ENCODE measurements at regions not wholly inside any gene's neighbourhood (a gene's known extent, or its start where the extent isn't known, plus 50 kb on each side); places are given as distances from the start of the nearest gene placed in this dataset.

GRCh38 chr5:124126504-124127217, 614.7 kb downstream of the CSNK1G3 start:
- no peak overlapping the region for H3K4me3 ChIP-seq (ENCODE audit: low read length in 3 of 3)
- H3K9me3 ChIP-seq (ENCODE audit: control insufficient read depth in 3 of 3, low read length in 3 of 3): no peaks in the 10 kb centered on the region
- peaks cover 6 to 22% (median 14%) of the 10 kb centered on the region in 3 donors for H3K4me1 ChIP-seq (ENCODE audit: control insufficient read depth in 3 of 3, insufficient read depth in 3 of 3, low read length in 3 of 3)
- no peaks in the 10 kb centered on the region for H3K27me3 ChIP-seq (ENCODE audit: control insufficient read depth in 3 of 3, insufficient read depth in 3 of 3, low read length in 3 of 3)
- H3K27ac ChIP-seq (ENCODE audit: low read depth, low read length): no peak overlapping the region
- no peaks in the 10 kb centered on the region for H3K36me3 ChIP-seq (ENCODE audit: control insufficient read depth in 3 of 3, insufficient read depth in 3 of 3, low read length in 3 of 3)
- no peak overlapping the region for H3K9ac ChIP-seq (ENCODE audit: low read depth in 1 of 3, low read length in 3 of 3)

- no peak overlapping the region for H3K4me3 ChIP-seq (ENCODE audit: low read length in 3 of 3)
- peaks cover 6 to 22% (median 14%) of the 10 kb centered on the region in 3 donors for H3K4me1 ChIP-seq (ENCODE audit: control insufficient read depth in 3 of 3, insufficient read depth in 3 of 3, low read length in 3 of 3)
- no peaks in the 10 kb centered on the region for H3K27me3 ChIP-seq (ENCODE audit: control insufficient read depth in 3 of 3, insufficient read depth in 3 of 3, low read length in 3 of 3)
- H3K9ac ChIP-seq (ENCODE audit: low read depth in 1 of 3, low read length in 3 of 3): no peak overlapping the region
- no peaks in the 10 kb centered on the region for H3K36me3 ChIP-seq (ENCODE audit: control insufficient read depth in 3 of 3, insufficient read depth in 3 of 3, low read length in 3 of 3)
- H3K27ac ChIP-seq (ENCODE audit: low read depth, low read length): no peak overlapping the region
- no peaks in the 10 kb centered on the region for H3K9me3 ChIP-seq (ENCODE audit: control insufficient read depth in 3 of 3, low read length in 3 of 3)
Observed at GRCh38 chr5:124124711-124125229, 612.8 kb downstream of the CSNK1G3 start.

- Histone ChIP-seq H3K4me1 (ENCODE audit: control insufficient read depth in 3 of 3, insufficient read depth in 3 of 3, low read length in 3 of 3) (peaks cover 0 to 10% (median 6%) of the 10 kb centered on the region in 3 donors), H3K9ac (ENCODE audit: low read depth in 1 of 3, low read length in 3 of 3) (no peak overlapping the region), H3K9me3 (ENCODE audit: control insufficient read depth in 3 of 3, low read length in 3 of 3) (no peaks in the 10 kb centered on the region), H3K36me3 (ENCODE audit: control insufficient read depth in 3 of 3, insufficient read depth in 3 of 3, low read length in 3 of 3) (no peaks in the 10 kb centered on the region), H3K4me3 (ENCODE audit: low read length in 3 of 3) (no peak overlapping the region), H3K27me3 (ENCODE audit: control insufficient read depth in 3 of 3, insufficient read depth in 3 of 3, low read length in 3 of 3) (no peaks in the 10 kb centered on the region), H3K27ac (ENCODE audit: low read depth, low read length) (no peak overlapping the region)
Observed at GRCh38 chr5:124121198-124121597, 609.2 kb downstream of the CSNK1G3 start.

- no peaks in the 10 kb centered on the region for H3K36me3 ChIP-seq (ENCODE audit: control insufficient read depth in 3 of 3, insufficient read depth in 3 of 3, low read length in 3 of 3)
- H3K27ac ChIP-seq (ENCODE audit: low read depth, low read length): no peak overlapping the region
- H3K9ac ChIP-seq (ENCODE audit: low read depth in 1 of 3, low read length in 3 of 3): no peak overlapping the region
- no peaks in the 10 kb centered on the region for H3K4me1 ChIP-seq (ENCODE audit: control insufficient read depth in 3 of 3, insufficient read depth in 3 of 3, low read length in 3 of 3)
- no peaks in the 10 kb centered on the region for H3K27me3 ChIP-seq (ENCODE audit: control insufficient read depth in 3 of 3, insufficient read depth in 3 of 3, low read length in 3 of 3)
- no peak overlapping the region for H3K4me3 ChIP-seq (ENCODE audit: low read length in 3 of 3)
- no peaks in the 10 kb centered on the region for H3K9me3 ChIP-seq (ENCODE audit: control insufficient read depth in 3 of 3, low read length in 3 of 3)
Observed at GRCh38 chr5:124114911-124115310, 602.9 kb downstream of the CSNK1G3 start.

- H3K27me3 ChIP-seq (ENCODE audit: control insufficient read depth in 3 of 3, insufficient read depth in 3 of 3, low read length in 3 of 3): no peaks in the 10 kb centered on the region
- H3K9ac ChIP-seq (ENCODE audit: low read depth in 1 of 3, low read length in 3 of 3): no peak overlapping the region
- no peak overlapping the region for H3K4me3 ChIP-seq (ENCODE audit: low read length in 3 of 3)
- H3K27ac ChIP-seq (ENCODE audit: low read depth, low read length): no peak overlapping the region
- no peaks in the 10 kb centered on the region for H3K36me3 ChIP-seq (ENCODE audit: control insufficient read depth in 3 of 3, insufficient read depth in 3 of 3, low read length in 3 of 3)
- no peaks in the 10 kb centered on the region for H3K9me3 ChIP-seq (ENCODE audit: control insufficient read depth in 3 of 3, low read length in 3 of 3)
- no peaks in the 10 kb centered on the region for H3K4me1 ChIP-seq (ENCODE audit: control insufficient read depth in 3 of 3, insufficient read depth in 3 of 3, low read length in 3 of 3)
Observed at GRCh38 chr5:124111886-124112285, 599.9 kb downstream of the CSNK1G3 start.

DNA sequence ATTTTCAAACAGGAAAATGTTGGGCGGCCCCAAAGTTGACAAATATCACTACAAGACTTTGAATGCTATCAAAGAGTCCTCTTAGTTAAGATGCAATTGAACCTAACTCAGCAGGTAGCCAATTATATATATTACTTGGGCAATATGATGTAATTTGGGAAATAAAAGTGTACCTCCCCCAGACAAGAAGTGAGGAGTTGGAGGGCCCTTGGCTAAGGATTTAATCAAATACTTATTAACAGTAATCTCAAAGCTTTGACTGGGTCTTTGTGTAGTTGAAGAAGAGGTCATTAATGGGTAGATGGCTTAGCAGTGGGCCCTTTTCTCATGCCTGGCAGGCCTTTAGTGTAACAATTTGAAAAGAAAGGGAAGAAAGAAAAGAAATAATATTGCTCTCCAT, 599.0 kb downstream of the CSNK1G3 start:
- Histone ChIP-seq H3K27ac (ENCODE audit: low read depth, low read length) (no peak overlapping the region), H3K4me3 (ENCODE audit: low read length in 3 of 3) (no peak overlapping the region), H3K4me1 (ENCODE audit: control insufficient read depth in 3 of 3, insufficient read depth in 3 of 3, low read length in 3 of 3) (no peaks in the 10 kb centered on the region), H3K9ac (ENCODE audit: low read depth in 1 of 3, low read length in 3 of 3) (no peak overlapping the region), H3K36me3 (ENCODE audit: control insufficient read depth in 3 of 3, insufficient read depth in 3 of 3, low read length in 3 of 3) (no peaks in the 10 kb centered on the region), H3K27me3 (ENCODE audit: control insufficient read depth in 3 of 3, insufficient read depth in 3 of 3, low read length in 3 of 3) (no peaks in the 10 kb centered on the region), H3K9me3 (ENCODE audit: control insufficient read depth in 3 of 3, low read length in 3 of 3) (no peaks in the 10 kb centered on the region)

- no peak overlapping the region for H3K4me3 ChIP-seq (ENCODE audit: low read length in 3 of 3)
- H3K27me3 ChIP-seq (ENCODE audit: control insufficient read depth in 3 of 3, insufficient read depth in 3 of 3, low read length in 3 of 3): no peaks in the 10 kb centered on the region
Observed at GRCh38 chr5:124105326-124105725, 593.3 kb downstream of the CSNK1G3 start.

GRCh38 chr5:124104821-124105220, 592.8 kb downstream of the CSNK1G3 start:
- Histone ChIP-seq H3K27me3 (ENCODE audit: control insufficient read depth in 3 of 3, insufficient read depth in 3 of 3, low read length in 3 of 3) (no peaks in the 10 kb centered on the region), H3K36me3 (ENCODE audit: control insufficient read depth in 3 of 3, insufficient read depth in 3 of 3, low read length in 3 of 3) (no peaks in the 10 kb centered on the region), H3K4me3 (ENCODE audit: low read length in 3 of 3) (no peak overlapping the region), H3K9ac (ENCODE audit: low read depth in 1 of 3, low read length in 3 of 3) (no peak overlapping the region), H3K9me3 (ENCODE audit: control insufficient read depth in 3 of 3, low read length in 3 of 3) (no peaks in the 10 kb centered on the region), H3K4me1 (ENCODE audit: control insufficient read depth in 3 of 3, insufficient read depth in 3 of 3, low read length in 3 of 3) (no peaks in the 10 kb centered on the region), H3K27ac (ENCODE audit: low read depth, low read length) (no peak overlapping the region)

More at GRCh38 chr5:124105326-124105725, 593.3 kb downstream of the CSNK1G3 start:
- Histone ChIP-seq H3K27ac (ENCODE audit: low read depth, low read length) (no peak overlapping the region), H3K9me3 (ENCODE audit: control insufficient read depth in 3 of 3, low read length in 3 of 3) (no peaks in the 10 kb centered on the region), H3K36me3 (ENCODE audit: control insufficient read depth in 3 of 3, insufficient read depth in 3 of 3, low read length in 3 of 3) (no peaks in the 10 kb centered on the region), H3K9ac (ENCODE audit: low read depth in 1 of 3, low read length in 3 of 3) (no peak overlapping the region), H3K4me1 (ENCODE audit: control insufficient read depth in 3 of 3, insufficient read depth in 3 of 3, low read length in 3 of 3) (no peaks in the 10 kb centered on the region)

DNA sequence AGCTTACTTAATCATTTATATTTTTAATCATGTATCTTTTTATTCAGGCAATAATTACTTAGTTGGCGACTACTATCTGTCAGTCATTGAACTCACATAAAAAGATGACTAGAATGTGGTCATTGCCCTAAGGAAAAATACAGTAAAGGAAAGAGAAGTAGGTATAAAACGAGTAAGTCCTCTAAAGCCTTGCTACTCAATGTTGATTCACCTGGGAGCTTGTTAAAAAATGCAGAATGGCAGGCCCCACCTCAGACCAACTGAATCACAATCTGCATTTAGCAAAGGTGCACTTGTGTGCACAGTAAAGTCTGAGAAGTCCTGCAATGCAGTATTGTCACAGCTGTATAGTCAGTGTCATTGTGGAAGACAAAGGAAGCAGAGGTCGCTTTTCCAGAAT, 592.4 kb downstream of the CSNK1G3 start:
- no peak overlapping the region for H3K4me3 ChIP-seq (ENCODE audit: low read length in 3 of 3)
- no peaks in the 10 kb centered on the region for H3K36me3 ChIP-seq (ENCODE audit: control insufficient read depth in 3 of 3, insufficient read depth in 3 of 3, low read length in 3 of 3)
- no peaks in the 10 kb centered on the region for H3K9me3 ChIP-seq (ENCODE audit: control insufficient read depth in 3 of 3, low read length in 3 of 3)
- H3K9ac ChIP-seq (ENCODE audit: low read depth in 1 of 3, low read length in 3 of 3): no peak overlapping the region
- H3K27me3 ChIP-seq (ENCODE audit: control insufficient read depth in 3 of 3, insufficient read depth in 3 of 3, low read length in 3 of 3): no peaks in the 10 kb centered on the region
- H3K27ac ChIP-seq (ENCODE audit: low read depth, low read length): no peak overlapping the region
- no peaks in the 10 kb centered on the region for H3K4me1 ChIP-seq (ENCODE audit: control insufficient read depth in 3 of 3, insufficient read depth in 3 of 3, low read length in 3 of 3)

DNA sequence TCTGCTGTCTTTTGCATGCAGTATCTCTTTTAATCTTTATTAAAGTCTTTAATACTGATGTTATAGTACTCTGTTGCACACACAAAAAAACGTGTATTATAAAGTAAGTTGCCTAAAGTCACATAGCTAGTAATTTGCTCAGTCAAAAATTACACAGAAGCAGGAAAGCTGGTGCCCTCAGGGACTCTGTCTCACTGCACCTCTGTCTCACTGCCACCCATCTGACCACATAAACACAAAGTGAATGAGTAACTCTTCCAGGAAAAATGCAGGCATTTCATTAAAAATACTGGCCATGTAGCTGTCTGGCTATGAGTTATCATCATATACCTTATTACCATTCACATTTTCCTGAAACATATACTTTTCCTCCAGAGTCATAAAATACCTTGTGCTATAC, 591.7 kb downstream of the CSNK1G3 start:
- Histone ChIP-seq H3K27ac (ENCODE audit: low read depth, low read length) (no peak overlapping the region), H3K9me3 (ENCODE audit: control insufficient read depth in 3 of 3, low read length in 3 of 3) (no peaks in the 10 kb centered on the region), H3K9ac (ENCODE audit: low read depth in 1 of 3, low read length in 3 of 3) (no peak overlapping the region), H3K4me1 (ENCODE audit: control insufficient read depth in 3 of 3, insufficient read depth in 3 of 3, low read length in 3 of 3) (no peaks in the 10 kb centered on the region), H3K27me3 (ENCODE audit: control insufficient read depth in 3 of 3, insufficient read depth in 3 of 3, low read length in 3 of 3) (no peaks in the 10 kb centered on the region), H3K36me3 (ENCODE audit: control insufficient read depth in 3 of 3, insufficient read depth in 3 of 3, low read length in 3 of 3) (no peaks in the 10 kb centered on the region), H3K4me3 (ENCODE audit: low read length in 3 of 3) (no peak overlapping the region)
